ENCODE measurements at regions not wholly inside any gene's neighbourhood (a gene's known extent, or its start where the extent isn't known, plus 50 kb on each side); places are given as distances from the start of the nearest gene placed in this dataset.
A peak's percentile ranks its signal among the peaks of the same experiment; 100 is the strongest.

DNA sequence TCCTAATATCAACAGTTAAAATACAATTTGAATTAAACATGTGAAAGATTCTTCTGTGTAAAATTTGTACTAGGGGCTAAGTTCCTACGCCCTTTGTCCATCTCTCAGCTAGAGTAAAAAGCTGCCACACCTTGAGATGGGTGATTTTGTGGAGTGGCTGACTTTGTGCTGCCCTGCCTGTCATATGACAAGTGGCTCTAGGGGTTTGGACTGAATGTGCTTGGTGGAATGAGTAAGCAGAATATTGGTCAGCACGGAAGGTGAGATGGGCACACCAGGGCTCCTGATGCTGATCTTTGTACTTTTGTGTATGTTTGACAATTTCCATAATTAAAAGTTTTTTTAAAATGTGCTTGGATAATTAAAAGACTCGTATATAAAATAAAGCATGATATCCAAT lies 133.6 kb upstream of the SLC45A1 start:
- POLR2A ChIA-PET (ENCODE audit: low non-redundant PET) = no interaction called here
- no peak for DNase-seq (ENCODE audit: low spot score)
- TF ChIP-seq CTCF (conservative IDR thresholded peaks at IDR 0.05; ENCODE audit: low read depth) = no peak
- no peak overlapping the region for H3K27ac ChIP-seq
- CTCF ChIA-PET = interaction anchor here (0.6 kb wide), 1 partner anchor 130 kb away, joined by 3 read pairs; no protein-coding TSS in a partner anchor

DNA sequence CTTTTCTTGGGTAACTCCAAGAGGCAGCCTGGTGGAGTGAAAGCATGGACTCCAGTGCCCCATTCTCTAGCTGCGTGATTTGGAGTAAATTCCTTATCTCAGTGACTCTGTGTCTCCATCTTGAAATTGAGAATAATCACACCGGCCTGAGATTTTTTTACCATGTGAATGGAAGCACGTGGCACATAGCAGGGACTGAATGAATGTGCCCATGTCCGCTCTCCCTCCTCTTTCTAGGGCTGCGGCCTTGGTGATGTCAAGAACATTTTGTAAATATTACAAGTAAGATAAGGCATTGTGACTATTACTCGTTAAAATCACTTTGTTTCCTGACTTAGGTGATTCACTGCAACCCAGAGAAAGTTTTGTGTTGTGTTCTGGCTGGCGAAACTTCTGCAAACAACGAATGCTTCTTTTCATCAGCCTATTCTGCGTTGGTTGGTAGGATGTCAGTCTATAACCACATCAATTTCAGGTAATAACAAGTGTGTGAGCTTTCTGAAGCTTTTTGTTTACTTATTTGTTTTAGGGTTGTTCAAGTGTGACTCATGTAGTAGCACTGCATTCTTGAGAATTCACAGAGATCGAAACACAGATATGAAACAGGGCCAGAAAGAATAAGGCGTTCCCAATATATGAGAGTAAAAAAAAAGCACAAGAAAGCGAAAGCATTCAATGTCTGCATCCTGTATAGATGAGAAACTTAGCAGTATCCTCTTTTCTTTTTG lies 135.7 kb upstream of the SLC45A1 start:
- POLR2A ChIA-PET (ENCODE audit: low non-redundant PET) = no interaction called here
- peak overlapping the region; percentile 80; the same call in 1 of the 2 replicates for H3K27ac ChIP-seq
- CTCF ChIA-PET = interaction anchor here (1.1 kb wide), 1 partner anchor 16 kb away, joined by 5 read pairs; no protein-coding TSS in a partner anchor
- no peak for TF ChIP-seq CTCF (conservative IDR thresholded peaks at IDR 0.05; ENCODE audit: low read depth)
- peak; percentile 85 for DNase-seq (ENCODE audit: low spot score)

DNA sequence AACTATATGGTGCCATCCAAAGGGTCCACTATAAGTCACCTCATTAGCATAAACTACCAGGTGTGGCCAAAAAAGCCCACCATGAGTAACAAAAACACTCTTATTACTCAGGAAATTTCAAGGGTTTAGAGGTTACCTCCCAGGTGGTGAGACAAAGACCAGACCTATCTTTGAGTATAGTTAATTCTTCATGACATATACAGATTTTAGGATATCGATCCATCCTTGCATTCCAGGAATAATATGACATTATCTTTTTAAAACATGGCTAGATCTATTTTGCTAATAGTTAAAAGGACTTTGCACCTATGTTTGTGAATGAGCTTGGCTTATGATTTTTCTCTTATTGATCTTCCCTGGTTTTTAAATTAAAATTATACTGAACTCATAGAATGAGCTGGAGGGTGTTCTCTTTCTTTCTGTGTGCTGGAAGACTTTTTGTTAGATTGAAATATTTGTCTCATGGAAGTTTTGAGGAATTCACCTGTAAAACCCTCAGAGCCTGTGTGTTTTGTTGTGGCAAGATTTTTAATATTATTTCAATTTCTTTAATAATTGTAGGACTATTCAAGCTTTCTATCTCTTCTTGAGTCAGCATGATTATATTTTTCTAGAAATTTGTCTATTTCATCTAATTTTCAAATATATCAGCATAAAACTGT lies 138.7 kb upstream of the SLC45A1 start:
- H3K27ac ChIP-seq = no peak overlapping the region
- ChIA-PET CTCF (interaction anchor here (0.5 to 0.6 kb wide), 2 partner anchors 1483 to 1487 kb away, joined by 3 read pairs; no protein-coding TSS in a partner anchor), POLR2A (ENCODE audit: low non-redundant PET) (no interaction called here)
- TF ChIP-seq CTCF (conservative IDR thresholded peaks at IDR 0.05; ENCODE audit: low read depth) = no peak
- no peak for DNase-seq (ENCODE audit: low spot score)

DNA sequence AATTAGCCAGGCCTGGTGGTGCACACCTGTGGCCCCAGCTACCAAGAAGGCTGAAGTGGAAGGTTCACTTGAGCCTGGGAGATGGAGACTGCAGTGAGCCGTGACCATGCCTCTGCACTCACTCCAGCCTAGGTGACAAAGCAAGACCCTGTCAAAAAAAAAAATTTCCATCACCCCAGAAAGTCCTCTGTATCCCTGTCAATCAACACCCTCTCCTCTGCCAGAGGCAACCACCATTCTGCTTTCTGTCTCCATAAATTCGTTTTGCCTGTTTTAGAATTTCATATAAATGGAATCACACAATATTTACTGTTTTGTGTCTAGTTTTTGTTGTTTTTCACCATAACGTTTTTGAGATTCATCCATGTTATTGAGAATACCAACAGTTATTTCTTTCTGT lies 141.6 kb upstream of the SLC45A1 start:
- no peak for DNase-seq (ENCODE audit: low spot score)
- ChIA-PET POLR2A (ENCODE audit: low non-redundant PET) (no interaction called here), CTCF (interaction anchor here (0.6 kb wide), 1 partner anchor 34 kb away, joined by 3 read pairs; no protein-coding TSS in a partner anchor)
- H3K27ac ChIP-seq = peak overlapping the region; percentile 93
- no peak for TF ChIP-seq CTCF (conservative IDR thresholded peaks at IDR 0.05; ENCODE audit: low read depth)

DNA sequence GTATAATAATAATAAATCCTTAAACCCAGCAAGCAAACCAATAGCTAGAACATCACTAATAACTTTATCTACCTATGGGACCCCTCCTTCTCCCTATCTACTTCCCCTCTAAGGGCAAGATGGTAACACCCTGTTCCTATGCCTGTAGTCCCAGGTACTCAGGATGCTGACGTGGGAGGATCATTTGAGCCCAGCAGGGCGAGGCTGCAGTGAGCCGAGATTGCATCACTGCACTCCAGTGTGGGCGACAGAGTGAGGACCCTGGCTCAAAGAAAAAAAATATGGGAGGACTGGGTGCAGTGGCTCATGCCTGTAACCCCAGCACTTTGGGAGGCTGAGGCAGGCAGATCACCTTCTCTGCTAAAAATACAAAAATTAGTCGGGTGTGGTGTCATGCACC lies 143.1 kb upstream of the SLC45A1 start:
- no peak for DNase-seq (ENCODE audit: low spot score)
- ChIA-PET CTCF (no interaction called here), POLR2A (ENCODE audit: low non-redundant PET) (no interaction called here)
- peak overlapping the region; percentile 93 for H3K27ac ChIP-seq
- TF ChIP-seq CTCF (conservative IDR thresholded peaks at IDR 0.05; ENCODE audit: low read depth) = no peak

GRCh38 chr1:8171751-8172464 lies 145.8 kb upstream of the ERRFI1 start:
- CTCF ChIA-PET = interaction anchor here (0.8 kb wide), 1 partner anchor 189 kb away, joined by 5 read pairs; no protein-coding TSS in a partner anchor
- POLR2A ChIA-PET (ENCODE audit: low non-redundant PET) = no interaction called here
- TF ChIP-seq CTCF (conservative IDR thresholded peaks at IDR 0.05; ENCODE audit: low read depth) = no peak
- H3K27ac ChIP-seq = peak overlapping the region; percentile 93
- no peak for DNase-seq (ENCODE audit: low spot score)

Measured in RWPE1 (cell line).